ENCODE measurements at regions not wholly inside any gene's neighbourhood (a gene's known extent, or its start where the extent isn't known, plus 50 kb on each side); places are given as distances from the start of the nearest gene placed in this dataset.

GRCh38 chr17:77737442-77738265, 220.8 kb upstream of the TNRC6C start:
- DNase-seq: no peak

- DNase-seq: no peak
Observed at GRCh38 chr17:77738751-77739531, 219.6 kb upstream of the TNRC6C start.

- no peak for DNase-seq
Observed at GRCh38 chr17:77740481-77740880, 218.0 kb upstream of the TNRC6C start.

GRCh38 chr17:77741109-77741508, 217.4 kb upstream of the TNRC6C start:
- DNase-seq: peak; percentile 30

GRCh38 chr17:77742579-77742978, 215.9 kb upstream of the TNRC6C start:
- DNase-seq: no peak

- no peak for DNase-seq
Observed at GRCh38 chr17:77744066-77744988, 214.2 kb upstream of the TNRC6C start.

- no peak for DNase-seq
Observed at GRCh38 chr17:77745702-77746101, 212.8 kb upstream of the TNRC6C start.

- no peak for DNase-seq
Observed at GRCh38 chr17:77746393-77746792, 212.1 kb upstream of the TNRC6C start.

- DNase-seq: no peak
Observed at GRCh38 chr17:77746896-77747554, 211.5 kb upstream of the TNRC6C start.

- DNase-seq: no peak
Observed at GRCh38 chr17:77748436-77748835, 210.1 kb upstream of the TNRC6C start.

GRCh38 chr17:77749321-77749751, 209.2 kb upstream of the TNRC6C start:
- no peak for DNase-seq

GRCh38 chr17:77749989-77750388, 208.5 kb upstream of the TNRC6C start:
- no peak for DNase-seq

GRCh38 chr17:77750427-77751043, 208.0 kb upstream of the TNRC6C start:
- DNase-seq: no peak

- no peak for DNase-seq
Observed at GRCh38 chr17:77753246-77753645, 205.3 kb upstream of the TNRC6C start.

GRCh38 chr17:77753691-77754245, 204.7 kb upstream of the TNRC6C start:
- no peak for DNase-seq

GRCh38 chr17:77754956-77755355, 203.5 kb upstream of the TNRC6C start:
- DNase-seq: no peak

- DNase-seq: no peak
Observed at GRCh38 chr17:77755410-77755963, 203.0 kb upstream of the TNRC6C start.

GRCh38 chr17:77756028-77756427, 202.5 kb upstream of the TNRC6C start:
- no peak for DNase-seq

- DNase-seq: no peak
Observed at GRCh38 chr17:77756846-77757560, 201.5 kb upstream of the TNRC6C start.

GRCh38 chr17:77757561-77757898, 201.0 kb upstream of the TNRC6C start:
- DNase-seq: no peak

- no peak for DNase-seq
Observed at GRCh38 chr17:77763023-77763422, 195.5 kb upstream of the TNRC6C start.

Measured in stimulated activated CD4-positive, alpha-beta T cell treated with anti-CD3 and anti-CD28 coated beads, Interleukin-4, amount 100 ng/mL, for 24 hours (primary cell).